NCI-H146 (cell line): ENCODE measurements at regions not wholly inside any gene's neighbourhood (a gene's known extent, or its start where the extent isn't known, plus 50 kb on each side); places are given as distances from the start of the nearest gene placed in this dataset.
"Not testable (repeated sequence)": the region's sequence is repeated elsewhere in the genome, so short reads cannot be mapped to it uniquely, and the experiment has no call there.

Source experiments
- DNase-seq: peaks from one replicate; lab custom pipeline; 2025; lab: John Stamatoyannopoulos, UW

DNA sequence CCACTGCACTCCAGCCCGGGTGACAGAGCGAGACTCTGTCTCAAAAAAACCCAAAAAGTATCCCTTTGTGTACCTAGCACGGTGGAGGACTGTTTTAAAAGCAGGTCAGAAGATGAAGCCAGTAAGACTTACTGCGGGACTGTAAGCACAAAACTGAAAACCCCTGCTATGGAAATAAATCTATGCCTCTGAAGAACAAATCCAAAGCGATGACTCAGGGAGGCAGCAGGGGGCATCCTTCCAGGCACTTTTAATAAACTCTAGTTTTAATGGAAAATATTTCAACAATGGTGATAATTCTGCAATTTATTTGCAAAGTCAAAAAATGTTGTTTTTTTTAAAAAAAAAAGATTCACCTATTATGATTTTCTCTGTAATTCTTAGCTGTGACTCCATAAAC is 326.8 kb downstream of the BCL2L11 start:
- DNase-seq: not testable (repeated sequence)

DNA sequence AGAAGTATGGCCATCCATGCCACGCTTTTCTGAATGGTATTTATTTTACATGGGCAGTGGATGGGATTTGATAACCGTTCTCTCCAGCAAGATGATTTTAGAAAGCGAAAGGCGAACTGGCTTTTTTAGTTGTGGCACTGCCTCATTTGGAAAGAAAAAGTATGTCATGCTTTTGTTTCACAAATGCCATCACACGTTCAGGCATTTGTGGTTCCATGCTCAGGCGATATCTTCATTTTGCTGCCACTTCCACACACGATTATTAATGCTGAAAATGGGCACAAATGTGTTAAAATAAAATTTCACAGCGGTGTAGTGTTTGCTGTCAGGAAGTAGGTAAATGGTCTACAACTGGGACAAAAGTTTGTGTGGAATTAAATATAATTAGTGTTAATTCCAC is 328.1 kb downstream of the BCL2L11 start:
- DNase-seq: not testable (repeated sequence)

DNA sequence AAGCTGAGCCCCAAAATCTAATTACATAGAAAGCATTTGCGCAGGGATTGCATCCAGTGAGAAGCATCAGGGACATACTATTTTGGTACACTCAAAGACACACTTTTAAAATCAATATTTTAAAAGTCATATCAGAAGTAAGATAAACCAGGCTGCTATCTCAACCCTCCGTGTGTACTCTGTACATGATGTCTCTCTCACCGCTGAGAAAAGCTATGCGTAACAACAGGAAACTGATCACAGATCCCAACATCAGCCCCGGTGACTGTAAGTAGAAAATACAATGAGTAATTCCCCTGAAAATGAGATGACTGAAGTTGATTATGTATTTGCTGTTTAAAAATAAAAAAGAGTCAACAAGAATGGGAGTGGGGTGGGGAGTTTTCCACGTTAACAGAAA is 329.8 kb downstream of the BCL2L11 start:
- DNase-seq: not testable (repeated sequence)

DNA sequence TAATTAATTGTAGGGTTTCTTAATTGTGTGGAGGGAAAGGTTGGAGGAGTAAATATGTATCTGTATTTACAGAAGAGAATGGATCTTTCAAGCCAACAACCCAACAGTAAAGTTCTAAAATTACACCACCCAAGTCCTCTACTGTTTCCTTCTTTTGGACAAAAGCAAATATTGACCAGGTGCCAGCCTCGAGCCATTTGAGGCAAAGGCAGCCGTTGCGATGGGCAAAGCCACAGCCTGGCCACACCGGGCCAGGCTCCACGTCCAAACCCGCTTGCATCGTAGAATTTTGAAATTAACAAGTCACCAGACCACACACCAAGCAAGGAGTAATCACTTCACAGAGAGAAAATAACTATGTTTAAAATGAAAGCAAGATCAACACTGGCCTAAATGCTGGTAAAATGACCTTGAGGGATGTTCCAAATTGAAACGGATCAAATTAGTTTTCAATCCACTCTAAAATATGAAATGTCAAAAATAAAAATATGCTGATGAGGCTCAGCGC is 331.0 kb downstream of the BCL2L11 start:
- not testable (repeated sequence) for DNase-seq

DNA sequence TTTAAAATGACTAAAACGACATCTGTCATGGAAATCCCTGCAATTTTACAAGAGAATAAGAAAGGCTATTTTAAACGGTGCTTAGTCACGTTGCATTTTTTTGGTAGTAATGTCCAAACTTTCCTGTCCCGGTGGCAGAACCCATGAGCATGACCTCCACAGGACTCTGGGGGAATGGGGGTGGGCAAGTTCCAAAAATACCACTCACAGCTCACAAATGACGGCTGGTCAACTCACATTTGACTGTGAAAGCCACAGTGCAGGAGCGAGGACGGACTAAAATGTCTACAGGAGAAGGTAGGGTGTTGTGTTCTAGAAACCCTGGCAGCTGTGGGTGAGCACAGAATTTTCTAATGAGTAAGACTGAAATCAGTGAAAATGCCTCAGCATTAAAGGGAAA is 331.5 kb downstream of the BCL2L11 start:
- DNase-seq: not testable (repeated sequence)

DNA sequence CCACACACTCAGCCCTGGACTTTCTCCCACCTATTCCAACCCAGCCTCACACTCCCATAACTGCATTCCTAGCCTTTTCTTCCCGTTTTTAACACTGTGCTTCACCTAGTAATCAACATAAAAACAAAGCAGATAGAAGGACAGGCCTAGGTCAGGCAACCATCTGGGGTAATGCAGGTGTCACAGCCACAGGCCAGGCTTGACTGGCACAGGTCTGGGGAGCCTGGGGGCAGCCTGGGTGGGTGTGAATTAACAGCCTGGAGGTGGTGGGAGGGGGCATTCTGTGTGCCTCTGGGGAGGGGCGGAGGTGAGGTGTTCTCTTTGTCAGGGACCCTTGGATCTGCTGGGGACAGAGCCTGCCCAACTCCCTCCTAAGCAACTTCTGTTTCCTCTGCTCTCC is 332.6 kb downstream of the BCL2L11 start:
- DNase-seq: not testable (repeated sequence)

DNA sequence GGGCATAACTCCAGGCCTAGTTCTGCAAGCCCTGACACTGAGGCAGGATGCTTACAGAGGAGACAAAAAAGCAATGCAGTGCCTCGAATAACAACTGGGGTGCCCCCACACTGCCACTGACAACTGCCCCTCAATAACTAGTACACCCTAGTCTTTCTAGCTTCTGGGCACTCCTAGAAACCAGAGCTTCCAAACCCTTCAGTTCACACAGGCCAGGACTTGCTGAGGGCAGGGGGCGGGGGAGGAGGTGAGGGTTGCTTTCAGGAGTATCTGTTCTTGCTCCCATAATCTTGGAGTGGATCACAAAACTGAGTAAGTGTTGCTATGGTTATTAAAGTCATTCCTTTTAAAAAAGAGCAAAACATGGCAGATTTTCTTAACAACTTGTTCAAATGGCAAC is 333.1 kb downstream of the BCL2L11 start:
- DNase-seq: not testable (repeated sequence)

DNA sequence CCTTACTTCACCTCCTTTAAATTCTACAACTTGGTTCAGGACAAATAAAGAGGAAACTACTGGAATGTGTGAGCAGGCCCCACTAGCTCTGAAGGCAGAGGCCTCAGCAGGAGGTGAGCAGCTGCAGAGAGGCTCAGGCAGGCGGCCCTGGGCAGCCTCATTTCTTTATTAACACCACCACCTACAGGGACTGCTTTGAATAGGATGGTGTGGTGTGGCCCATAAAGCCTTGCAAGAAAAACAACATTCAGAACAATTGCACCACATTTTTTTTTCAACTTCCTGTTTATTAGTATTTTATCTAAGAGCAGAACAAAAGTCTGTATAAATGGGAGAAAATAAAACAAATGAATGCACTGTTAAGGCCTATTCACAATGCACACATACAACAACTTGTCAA is 333.7 kb downstream of the BCL2L11 start:
- DNase-seq: not testable (repeated sequence)

DNA sequence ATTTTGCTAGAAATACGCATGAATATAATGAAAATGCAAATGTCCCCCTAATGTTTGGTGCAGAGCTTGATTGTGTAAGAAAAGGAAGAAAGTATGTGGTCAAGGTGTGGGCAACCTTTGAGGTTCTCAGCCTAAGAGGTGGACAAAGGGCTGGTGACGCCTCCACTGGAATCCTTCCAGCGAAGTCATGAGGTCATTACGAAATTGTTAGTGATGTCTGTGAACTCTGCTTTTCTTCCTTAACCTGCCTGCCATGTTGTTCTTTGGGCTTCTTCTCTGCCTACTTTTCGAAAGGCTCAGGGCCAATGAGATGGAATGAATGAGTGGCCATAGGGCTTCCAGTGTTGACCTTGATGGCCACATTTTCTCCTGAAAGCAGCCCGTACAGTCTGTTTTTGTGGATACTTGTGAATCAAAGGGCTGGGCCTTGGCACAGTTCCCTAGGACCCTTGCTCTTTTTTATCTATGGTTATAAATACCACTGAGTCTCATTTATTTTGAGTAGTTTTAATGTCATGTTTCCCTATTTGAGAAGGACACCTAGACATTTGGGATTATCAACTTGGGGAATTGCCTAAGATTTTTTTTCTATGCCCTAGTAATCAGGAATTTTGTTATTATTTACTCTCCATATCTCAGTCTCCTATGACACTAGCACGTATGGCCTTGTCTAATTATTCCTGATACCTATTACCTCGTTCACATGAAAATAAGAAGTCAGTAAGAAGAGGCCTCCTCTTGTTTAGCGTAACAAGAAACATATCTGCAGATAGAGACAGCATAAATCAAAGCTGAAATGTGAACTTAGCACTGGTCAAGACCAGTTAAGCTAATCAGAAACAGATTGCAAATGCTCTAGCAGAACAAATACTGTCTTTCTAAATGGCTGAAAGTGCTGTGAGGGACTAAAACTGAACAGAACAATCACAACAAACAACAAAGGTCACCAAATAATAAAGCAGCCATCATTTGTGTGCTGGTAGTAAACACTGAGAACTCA is 334.6 kb downstream of the BCL2L11 start:
- DNase-seq: not testable (repeated sequence)

DNA sequence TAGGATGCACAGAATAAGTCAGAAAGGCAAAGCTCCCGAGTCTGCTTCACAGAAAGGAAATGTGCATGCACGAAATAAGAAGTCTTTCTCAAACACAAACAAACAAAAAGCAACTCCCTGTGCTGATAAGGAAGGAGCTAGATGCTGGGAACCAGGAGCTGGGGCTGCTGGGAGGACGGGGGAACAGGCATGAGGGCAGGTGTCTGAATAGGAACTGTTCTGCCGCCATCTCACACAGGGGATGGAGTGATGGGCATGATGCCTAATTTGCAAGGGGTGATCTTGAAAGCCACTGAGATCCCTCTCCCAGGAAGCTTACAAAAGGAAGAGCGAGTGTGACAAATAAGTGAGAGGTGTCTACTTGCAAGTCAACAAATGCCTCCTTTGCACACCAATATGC is 336.5 kb downstream of the BCL2L11 start:
- DNase-seq: not testable (repeated sequence)

DNA sequence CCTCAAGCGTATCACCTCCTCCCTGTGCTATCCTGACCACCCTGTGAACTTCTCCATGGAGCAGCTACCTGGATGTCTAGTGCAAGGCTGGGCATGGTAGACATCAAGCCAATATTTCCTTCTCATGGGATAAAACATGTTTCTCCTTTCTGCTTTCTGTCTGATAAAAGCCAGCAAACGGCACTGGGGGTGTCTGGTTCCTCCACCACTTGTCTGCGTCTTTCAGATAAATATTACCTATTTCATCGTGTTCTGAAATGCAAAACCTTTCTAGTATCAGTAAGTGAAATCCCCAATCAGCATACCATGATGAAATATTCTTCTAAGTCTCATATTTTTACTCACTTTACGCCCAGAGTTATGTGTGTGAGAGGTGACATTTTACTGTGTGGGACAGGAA is 340.2 kb downstream of the BCL2L11 start:
- DNase-seq: not testable (repeated sequence)

DNA sequence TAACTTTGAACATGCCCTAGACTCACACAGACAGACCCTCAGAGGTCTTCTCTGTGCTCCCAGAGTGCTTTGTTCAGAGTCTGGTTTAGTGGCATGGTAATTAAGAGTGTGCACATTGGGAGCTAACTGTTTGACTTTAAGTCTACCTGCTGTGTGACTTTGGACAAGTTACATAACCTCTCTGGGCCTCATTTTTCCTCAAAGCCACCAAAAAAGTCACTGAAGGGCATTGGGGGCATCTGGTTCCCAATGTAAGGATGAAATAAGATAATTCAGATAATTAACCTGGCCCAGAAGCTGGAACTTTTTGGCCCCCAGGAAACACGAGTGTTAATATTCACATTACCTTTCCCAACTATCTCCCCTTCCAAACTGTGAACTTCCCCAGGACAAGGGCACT is 341.1 kb downstream of the BCL2L11 start:
- DNase-seq: not testable (repeated sequence)

DNA sequence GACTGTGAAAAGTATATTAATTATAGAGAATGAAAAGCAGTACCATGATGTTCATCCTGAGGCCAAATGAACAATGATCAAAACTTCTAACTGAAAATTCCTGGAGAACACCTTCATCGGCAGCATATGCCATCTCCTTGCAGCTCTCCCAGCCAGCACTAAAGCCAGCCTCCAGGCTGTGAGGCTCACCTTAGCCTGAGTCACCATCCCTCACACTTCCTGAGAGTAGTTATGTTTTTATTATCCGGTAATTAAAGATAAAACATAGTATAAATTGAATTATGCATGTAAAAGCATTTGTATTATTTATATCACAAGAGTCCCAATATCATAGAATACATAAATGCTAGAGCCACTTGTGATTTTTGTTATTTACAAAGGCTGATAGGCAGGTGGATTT is 341.9 kb downstream of the BCL2L11 start:
- not testable (repeated sequence) for DNase-seq

DNA sequence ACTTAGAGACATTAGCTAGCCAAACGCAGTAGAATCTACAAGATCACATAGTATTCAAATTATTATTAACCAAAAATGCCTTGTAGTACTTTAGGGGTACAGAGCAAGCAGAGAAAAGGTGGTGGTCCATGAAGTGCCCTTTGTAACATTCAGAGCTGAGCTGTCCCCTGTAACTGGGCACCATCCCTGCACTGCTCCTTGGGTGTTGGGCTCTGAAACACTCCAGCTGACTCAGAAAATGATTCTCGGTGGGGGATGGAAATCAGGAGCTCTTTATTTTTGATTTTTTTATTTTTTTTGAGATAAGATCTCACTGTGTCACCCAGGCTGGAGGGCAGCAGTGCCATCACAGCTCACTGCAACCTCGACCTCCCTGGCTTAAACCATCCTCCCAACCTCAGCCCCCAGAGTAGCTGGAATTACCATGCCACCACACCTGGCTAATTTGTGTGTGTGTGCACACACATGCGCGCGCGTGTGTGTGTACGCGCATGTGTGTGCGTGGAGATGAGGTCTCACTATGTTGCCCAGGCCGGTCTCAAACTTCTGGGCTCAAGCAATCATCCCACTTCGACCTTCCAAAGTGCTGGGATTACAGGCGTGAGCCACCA is 342.6 kb downstream of the BCL2L11 start:
- DNase-seq: not testable (repeated sequence)

DNA sequence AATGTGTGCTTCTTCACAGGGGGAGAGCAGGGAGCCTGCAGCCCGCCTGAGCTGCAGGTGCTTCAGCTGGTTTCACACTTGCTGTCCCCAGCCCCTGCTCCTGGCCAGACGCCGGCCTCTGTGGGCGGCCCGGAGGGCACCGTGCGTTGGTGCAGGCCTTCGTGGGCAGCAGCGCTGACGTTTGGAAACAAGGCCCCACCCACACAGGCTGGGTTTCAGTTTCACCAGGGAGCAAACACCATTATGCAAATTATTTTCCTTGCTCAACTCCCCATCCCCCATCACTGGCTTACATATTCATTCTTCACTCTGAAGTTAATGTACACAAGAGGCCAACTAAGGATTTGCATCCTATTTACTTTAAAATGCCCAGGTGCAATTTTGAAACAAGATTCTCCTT is 343.2 kb downstream of the BCL2L11 start:
- DNase-seq: not testable (repeated sequence)

DNA sequence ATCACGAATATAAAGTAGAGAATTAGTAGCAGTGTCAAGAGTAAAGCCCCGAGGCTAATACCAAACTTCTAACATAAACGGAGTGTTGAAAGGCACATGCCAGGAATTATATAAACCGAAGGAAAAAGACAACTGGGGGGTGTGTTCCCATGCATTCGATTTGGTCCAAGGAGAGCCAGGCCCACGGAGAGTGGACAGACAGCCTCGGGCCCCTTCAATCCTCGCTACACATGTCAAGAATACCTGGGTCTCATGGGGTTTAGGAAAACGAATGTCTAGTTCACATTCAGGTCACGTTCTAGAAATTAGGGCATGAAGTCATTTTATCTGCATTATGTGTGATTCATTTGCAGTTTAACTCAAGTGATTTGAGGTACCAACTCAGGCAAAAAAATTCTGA is 343.7 kb downstream of the BCL2L11 start:
- DNase-seq: not testable (repeated sequence)

DNA sequence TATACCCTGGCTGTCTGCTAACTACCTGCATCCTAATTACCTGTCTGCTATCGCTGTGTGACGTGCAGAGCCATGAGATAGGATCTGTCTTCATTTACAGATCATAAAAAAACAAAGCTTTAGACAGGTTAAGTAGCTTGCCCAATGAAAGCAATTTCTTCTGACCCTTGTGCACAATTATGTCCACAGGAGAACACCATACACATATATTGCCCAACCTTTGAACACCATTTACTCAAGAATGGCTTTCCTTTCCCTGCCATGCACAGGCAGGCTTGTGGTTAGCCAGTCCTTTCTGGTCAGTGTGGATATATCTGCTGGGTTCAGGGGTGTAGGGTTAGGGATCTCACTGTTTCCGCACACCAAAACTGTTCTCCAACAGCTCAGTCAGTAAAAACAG is 344.8 kb downstream of the BCL2L11 start:
- not testable (repeated sequence) for DNase-seq

DNA sequence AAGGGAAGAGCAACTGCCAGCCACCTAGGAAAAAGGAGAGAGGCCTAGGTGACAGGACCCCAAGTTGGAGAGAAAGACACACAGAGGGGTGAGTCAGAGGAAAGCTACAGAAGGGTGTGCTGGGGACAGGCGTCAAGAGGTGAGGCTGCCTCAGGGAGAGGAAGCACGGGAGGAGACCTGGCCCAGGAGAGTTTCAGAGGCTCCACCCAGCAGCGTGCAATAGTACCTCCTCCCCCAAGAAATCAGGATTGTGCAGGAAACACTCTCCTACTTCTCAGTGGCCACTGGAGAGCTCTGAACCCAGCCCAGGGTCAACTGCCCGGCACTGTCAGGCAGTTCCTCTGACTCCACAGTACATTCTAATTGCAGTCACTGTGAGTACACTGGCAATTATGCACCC is 346.0 kb downstream of the BCL2L11 start:
- DNase-seq: not testable (repeated sequence)

DNA sequence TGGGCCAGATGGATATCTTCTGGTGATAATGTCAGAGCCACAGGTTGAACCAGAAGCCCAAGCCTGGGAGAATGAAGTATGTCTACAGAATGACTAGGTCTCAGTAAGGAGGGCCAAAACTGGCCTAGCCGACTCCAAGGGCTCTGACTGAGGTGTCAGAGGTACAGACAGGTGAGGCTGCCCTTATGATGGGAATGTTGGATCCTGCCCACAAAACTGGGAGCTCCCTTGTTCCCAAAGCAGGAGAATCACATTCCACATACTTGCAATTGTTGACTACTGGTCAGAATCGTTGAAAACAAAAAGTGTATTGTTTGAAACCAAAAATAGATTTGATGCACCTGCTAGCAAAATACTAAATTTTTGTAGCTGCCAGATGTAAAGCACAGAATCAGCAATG is 350.2 kb downstream of the BCL2L11 start:
- DNase-seq: not testable (repeated sequence)

DNA sequence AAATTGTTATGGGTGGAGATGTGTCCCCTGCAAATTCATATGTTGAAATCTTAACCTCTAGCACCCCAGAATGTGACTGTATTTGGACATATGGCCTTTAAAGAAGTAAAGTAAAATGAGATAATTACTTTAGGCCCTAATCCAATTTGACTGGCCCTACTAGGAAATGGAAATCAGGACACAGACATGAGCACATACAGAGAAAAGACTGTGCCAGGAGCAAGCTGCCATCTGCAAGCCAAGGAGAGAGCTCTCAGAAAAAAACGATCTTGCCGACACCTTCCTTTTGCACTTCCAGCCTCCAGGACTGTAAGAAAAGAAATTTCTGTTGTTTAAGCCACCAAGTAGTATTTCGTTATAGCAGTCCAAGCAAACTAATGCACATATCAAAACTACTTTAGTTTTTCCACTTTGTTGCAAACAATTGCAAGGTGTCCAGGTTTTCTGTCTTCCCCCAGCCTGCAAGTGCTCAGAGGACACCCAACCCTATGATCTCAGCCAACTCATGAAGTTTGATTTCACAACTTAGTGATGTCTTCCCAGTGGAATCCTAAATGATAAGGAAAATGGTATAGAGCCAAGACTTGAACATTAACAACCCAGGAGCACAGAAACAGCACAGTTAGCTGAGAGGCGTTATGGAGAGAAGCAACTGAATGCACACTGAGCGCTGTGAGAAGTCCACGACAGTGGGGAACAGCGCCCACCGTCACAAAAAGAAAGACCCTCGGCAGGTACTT is 351.2 kb downstream of the BCL2L11 start:
- not testable (repeated sequence) for DNase-seq

DNA sequence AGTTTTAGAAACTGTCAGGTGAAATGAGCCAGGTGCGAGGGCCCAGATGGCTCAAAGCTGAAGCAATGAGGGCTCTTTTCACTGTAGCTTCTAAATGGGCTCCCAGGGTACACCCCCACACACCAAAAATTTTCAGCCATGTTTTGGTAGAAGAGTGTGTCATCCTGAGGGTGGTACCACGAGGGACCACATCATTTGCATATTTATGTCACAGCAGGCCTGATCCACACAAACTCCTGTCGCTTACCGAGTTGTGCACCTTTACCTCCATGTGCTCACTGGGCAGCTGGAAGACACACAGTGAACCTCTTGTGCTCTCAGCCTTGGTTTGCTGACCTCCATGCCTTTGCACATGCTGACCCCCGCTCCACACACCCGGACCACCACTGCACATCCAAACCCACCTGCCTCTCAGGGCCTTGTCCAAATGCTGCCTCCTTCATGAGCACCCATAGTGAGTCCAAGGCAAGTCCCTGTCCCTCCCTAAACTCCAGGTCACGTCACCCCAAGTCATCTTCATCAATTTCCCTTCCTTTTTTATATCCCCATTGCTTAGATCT is 352.2 kb downstream of the BCL2L11 start:
- not testable (repeated sequence) for DNase-seq

DNA sequence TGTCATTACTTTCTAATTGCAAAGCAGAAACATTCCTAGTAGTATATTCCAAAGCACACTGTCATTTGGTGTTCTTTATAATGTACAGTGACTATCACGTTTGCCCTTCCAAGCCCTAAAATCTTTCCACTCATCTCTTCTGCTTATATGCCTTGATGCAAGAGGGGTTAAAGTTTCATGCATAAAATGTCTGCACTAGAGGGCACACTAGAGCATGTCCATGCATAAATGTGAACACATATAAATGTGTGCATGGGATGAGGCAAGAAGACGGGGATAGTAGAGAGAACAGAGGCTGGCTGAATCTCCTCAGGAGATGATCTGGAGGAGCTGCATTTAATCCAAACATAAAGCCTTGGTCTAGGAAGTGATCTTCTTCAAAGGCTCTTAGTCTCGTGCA is 352.8 kb downstream of the BCL2L11 start:
- not testable (repeated sequence) for DNase-seq
